HPDE6-E6E7 (cell line): ENCODE measurements at regions not wholly inside any gene's neighbourhood (a gene's known extent, or its start where the extent isn't known, plus 50 kb on each side); places are given as distances from the start of the nearest gene placed in this dataset.
"Not testable (repeated sequence)": the region's sequence is repeated elsewhere in the genome, so short reads cannot be mapped to it uniquely, and the experiment has no call there.

Source experiments
- DNase-seq: peaks from one replicate; pipeline ENCODE4 v3.0.0; 2011; ENCODE audit warnings: missing footprints; ENCODE audit errors: extremely low spot score

GRCh38 chr9:2354216-2354615, 267.4 kb upstream of the VLDLR start:
- no peak for DNase-seq

- no peak for DNase-seq
Measured at GRCh38 chr9:2354856-2355696, 266.5 kb upstream of the VLDLR start.

- no peak for DNase-seq
Measured at GRCh38 chr9:2355697-2355983, 265.9 kb upstream of the VLDLR start.

GRCh38 chr9:2356041-2356790, 265.4 kb upstream of the VLDLR start:
- DNase-seq = no peak

GRCh38 chr9:2359891-2360471, 261.6 kb upstream of the VLDLR start:
- no peak for DNase-seq

- peak; percentile 81 for DNase-seq
Measured at GRCh38 chr9:2362150-2362549, 259.4 kb upstream of the VLDLR start.

GRCh38 chr9:2363138-2363745, 258.3 kb upstream of the VLDLR start:
- DNase-seq = no peak

GRCh38 chr9:2363781-2364180, 257.8 kb upstream of the VLDLR start:
- no peak for DNase-seq

- DNase-seq = no peak
Measured at GRCh38 chr9:2367970-2368369, 253.6 kb upstream of the VLDLR start.

- DNase-seq = no peak
Measured at GRCh38 chr9:2373648-2374047, 247.9 kb upstream of the VLDLR start.

- DNase-seq = no peak
Measured at GRCh38 chr9:2375114-2375513, 246.5 kb upstream of the VLDLR start.

- DNase-seq = no peak
Measured at GRCh38 chr9:2377117-2377516, 244.5 kb upstream of the VLDLR start.

- DNase-seq = no peak
Measured at GRCh38 chr9:2377834-2378233, 243.8 kb upstream of the VLDLR start.

GRCh38 chr9:2378266-2378665, 243.3 kb upstream of the VLDLR start:
- no peak for DNase-seq

GRCh38 chr9:2378816-2379215, 242.8 kb upstream of the VLDLR start:
- no peak for DNase-seq

- DNase-seq = no peak
Measured at GRCh38 chr9:2384741-2385140, 236.8 kb upstream of the VLDLR start.

GRCh38 chr9:2385746-2386145, 235.8 kb upstream of the VLDLR start:
- no peak for DNase-seq

- DNase-seq = no peak
Measured at GRCh38 chr9:2386566-2386965, 235.0 kb upstream of the VLDLR start.

- DNase-seq = no peak
Measured at GRCh38 chr9:2387166-2387565, 234.4 kb upstream of the VLDLR start.

- DNase-seq = no peak
Measured at GRCh38 chr9:2389404-2389803, 232.2 kb upstream of the VLDLR start.

- DNase-seq = no peak
Measured at GRCh38 chr9:2390028-2390427, 231.6 kb upstream of the VLDLR start.

GRCh38 chr9:2391509-2392132, 230.0 kb upstream of the VLDLR start:
- DNase-seq = not testable (repeated sequence)
